GM21390 (cell line): ENCODE measurements at regions not wholly inside any gene's neighbourhood (a gene's known extent, or its start where the extent isn't known, plus 50 kb on each side); places are given as distances from the start of the nearest gene placed in this dataset.

Source experiments
- ATAC-seq: cut with Tn5 transposase; IDR thresholded peaks from one replicate; pipeline ENCODE4 v1.9.1; 2021; ENCODE audit not compliant: unreplicated experiment

GRCh38 chr1:81030441-81030840 lies 770.3 kb upstream of the ADGRL2 start:
- no peak for ATAC-seq

- ATAC-seq: no peak
Observed at GRCh38 chr1:81029266-81029665, 771.5 kb upstream of the ADGRL2 start.

DNA sequence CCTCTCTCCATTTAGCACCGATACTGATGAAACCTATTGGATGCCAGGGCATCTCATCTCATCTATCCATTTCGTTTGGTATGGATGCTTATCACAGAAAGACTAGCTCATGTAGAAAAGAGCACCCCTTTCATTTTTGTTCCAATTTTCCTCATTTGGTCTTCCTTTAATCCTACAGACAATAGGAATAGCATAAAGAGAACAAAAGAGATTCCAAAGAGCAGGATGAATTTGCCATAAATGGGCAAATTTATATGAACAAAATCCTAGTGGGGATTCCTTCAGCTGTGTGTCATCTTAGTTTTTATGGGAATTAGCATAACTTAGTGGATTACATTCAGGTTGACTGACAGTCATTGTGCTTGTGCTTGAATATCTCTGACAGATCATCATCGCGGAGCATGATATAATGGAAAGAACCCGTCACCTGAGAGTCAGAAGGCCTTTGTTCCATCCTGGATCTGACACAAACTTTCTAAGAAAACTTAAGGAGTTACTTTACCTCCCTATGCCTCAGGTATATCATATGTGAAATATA lies 777.5 kb upstream of the ADGRL2 start:
- ATAC-seq: no peak

GRCh38 chr1:81021134-81021533 lies 779.6 kb upstream of the ADGRL2 start:
- ATAC-seq: no peak

- no peak for ATAC-seq
Observed at GRCh38 chr1:81020506-81020905, 780.2 kb upstream of the ADGRL2 start.

DNA sequence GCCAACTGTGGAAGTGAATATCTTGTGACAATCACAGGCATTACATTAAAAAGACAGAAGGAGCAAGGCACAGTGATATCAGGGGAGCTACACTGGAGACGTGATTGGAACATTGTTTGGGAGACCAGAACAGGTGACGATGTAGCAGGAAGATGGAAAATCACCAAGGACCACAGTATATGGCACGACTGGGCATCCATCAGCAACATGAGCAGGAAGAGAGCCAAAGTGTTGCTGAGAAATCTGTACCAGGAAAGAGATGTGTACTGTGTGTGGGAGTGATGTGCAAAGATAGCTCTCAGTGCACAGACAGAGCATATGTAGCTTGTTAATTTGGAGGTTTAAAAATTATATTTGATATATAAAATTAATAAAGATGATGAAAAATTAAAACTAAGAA lies 790.6 kb upstream of the ADGRL2 start:
- no peak for ATAC-seq

GRCh38 chr1:81008293-81008692 lies 792.4 kb upstream of the ADGRL2 start:
- ATAC-seq: no peak

DNA sequence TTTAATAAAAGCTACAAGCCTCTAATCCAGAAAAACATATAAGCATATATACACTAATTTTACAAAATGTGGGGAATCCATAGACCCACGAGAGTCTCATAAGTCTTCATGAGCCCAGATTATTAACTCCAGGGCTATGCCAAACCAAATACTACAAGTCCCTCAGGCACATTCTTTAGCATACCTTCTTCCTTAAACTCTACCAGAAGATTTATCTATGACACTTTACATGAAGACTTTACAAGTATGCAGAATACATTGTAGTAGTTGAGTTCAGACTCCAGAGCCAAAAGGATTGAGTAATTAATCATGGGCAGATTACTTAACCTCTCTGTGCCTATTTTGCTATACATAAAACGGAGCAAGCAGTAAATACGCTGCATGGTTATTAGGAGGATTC lies 793.7 kb upstream of the ADGRL2 start:
- no peak for ATAC-seq

DNA sequence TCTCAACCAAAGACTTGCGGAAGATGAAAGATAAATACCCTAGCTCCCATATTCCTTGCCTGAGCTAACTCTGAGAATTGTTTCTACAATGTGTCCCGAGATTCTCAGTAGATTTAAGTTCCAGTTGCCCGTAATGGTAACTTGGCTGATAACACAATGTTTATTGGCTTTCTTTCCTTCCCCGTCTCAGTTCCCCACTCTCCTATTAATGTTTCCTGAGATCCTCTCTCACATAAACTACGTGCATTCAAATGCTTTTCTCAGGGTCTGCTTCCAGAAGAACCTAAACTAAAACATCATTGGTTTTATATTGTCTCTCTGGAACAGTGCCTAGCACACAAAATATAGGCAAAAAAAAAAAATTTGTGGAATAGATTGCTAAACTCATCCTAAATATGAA lies 794.2 kb upstream of the ADGRL2 start:
- ATAC-seq: no peak

GRCh38 chr1:81004011-81004410 lies 796.7 kb upstream of the ADGRL2 start:
- ATAC-seq: no peak

DNA sequence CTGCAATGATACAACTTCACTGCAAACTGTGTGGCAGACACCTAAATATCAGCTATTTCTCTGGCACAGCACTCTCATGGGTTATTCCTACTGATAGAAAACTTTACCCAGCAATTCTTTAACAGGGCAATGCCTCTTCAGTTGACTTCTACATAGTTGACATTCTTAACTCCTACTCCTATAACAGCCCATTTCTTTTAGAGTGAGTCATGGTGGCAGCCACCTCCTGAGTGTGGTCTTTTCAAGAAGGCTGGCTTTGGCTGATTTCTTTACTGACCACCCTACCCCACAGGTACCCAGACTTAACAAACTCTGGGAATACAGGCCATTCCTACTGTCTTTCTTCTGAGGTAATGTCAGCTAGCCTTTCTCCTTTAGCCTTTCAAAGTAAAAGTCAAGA lies 805.8 kb upstream of the ADGRL2 start:
- ATAC-seq: no peak

- ATAC-seq: no peak
Observed at GRCh38 chr1:80994038-80994437, 806.7 kb upstream of the ADGRL2 start.

- ATAC-seq: no peak
Observed at GRCh38 chr1:80993154-80993980, 807.4 kb upstream of the ADGRL2 start.

DNA sequence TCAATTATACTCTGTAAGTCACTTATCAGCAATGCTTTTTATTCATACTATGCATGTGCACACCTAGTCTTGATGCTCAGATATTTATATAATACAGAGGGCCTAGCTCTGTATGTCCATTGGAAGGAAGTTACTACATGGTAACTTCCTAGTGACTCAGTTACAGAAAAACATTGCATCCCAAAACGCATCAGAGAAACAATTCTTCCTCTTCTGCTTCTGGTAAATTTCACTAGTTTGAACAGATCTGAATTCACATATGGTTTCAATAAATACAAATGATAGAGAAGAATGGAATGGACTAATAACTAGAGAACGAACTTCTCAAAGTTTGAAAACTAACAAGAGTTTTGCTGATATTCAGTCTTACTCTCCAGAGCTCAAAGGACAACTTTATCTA lies 811.3 kb upstream of the ADGRL2 start:
- no peak for ATAC-seq

GRCh38 chr1:80988926-80989325 lies 811.8 kb upstream of the ADGRL2 start:
- ATAC-seq: no peak

GRCh38 chr1:80987824-80988223 lies 812.9 kb upstream of the ADGRL2 start:
- ATAC-seq: no peak

- no peak for ATAC-seq
Observed at GRCh38 chr1:80987106-80987505, 813.6 kb upstream of the ADGRL2 start.

GRCh38 chr1:80982831-80983230 lies 817.9 kb upstream of the ADGRL2 start:
- ATAC-seq: no peak

DNA sequence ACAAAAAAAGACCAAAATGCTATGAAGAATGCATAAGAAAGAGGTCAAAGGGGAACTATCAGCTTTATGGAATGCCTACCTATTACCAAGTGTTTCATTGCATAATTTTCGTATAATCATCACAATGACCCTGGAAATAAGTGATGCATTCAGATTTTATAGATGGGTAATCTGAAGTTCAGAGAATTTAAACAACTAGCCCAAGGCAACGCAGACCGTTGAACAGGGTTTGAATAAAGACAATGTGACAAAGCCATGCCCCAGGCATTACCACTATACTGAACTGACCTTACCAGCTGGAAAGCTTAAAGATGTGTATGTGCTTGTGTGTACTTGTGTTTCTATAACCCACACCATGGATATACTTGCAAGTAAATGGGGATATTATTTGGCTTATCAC lies 827.6 kb upstream of the ADGRL2 start:
- no peak for ATAC-seq

GRCh38 chr1:80966266-80966665 lies 834.5 kb upstream of the ADGRL2 start:
- no peak for ATAC-seq

GRCh38 chr1:80962564-80962963 lies 838.2 kb upstream of the ADGRL2 start:
- ATAC-seq: no peak

- no peak for ATAC-seq
Observed at GRCh38 chr1:80961464-80962190, 839.1 kb upstream of the ADGRL2 start.
